ENCODE measurements at regions not wholly inside any gene's neighbourhood (a gene's known extent, or its start where the extent isn't known, plus 50 kb on each side); places are given as distances from the start of the nearest gene placed in this dataset.

GRCh38 chr5:163177971-163178370 is 259.4 kb upstream of the CCNG1 start (continued):
- TF ChIP-seq, protein P1, sequence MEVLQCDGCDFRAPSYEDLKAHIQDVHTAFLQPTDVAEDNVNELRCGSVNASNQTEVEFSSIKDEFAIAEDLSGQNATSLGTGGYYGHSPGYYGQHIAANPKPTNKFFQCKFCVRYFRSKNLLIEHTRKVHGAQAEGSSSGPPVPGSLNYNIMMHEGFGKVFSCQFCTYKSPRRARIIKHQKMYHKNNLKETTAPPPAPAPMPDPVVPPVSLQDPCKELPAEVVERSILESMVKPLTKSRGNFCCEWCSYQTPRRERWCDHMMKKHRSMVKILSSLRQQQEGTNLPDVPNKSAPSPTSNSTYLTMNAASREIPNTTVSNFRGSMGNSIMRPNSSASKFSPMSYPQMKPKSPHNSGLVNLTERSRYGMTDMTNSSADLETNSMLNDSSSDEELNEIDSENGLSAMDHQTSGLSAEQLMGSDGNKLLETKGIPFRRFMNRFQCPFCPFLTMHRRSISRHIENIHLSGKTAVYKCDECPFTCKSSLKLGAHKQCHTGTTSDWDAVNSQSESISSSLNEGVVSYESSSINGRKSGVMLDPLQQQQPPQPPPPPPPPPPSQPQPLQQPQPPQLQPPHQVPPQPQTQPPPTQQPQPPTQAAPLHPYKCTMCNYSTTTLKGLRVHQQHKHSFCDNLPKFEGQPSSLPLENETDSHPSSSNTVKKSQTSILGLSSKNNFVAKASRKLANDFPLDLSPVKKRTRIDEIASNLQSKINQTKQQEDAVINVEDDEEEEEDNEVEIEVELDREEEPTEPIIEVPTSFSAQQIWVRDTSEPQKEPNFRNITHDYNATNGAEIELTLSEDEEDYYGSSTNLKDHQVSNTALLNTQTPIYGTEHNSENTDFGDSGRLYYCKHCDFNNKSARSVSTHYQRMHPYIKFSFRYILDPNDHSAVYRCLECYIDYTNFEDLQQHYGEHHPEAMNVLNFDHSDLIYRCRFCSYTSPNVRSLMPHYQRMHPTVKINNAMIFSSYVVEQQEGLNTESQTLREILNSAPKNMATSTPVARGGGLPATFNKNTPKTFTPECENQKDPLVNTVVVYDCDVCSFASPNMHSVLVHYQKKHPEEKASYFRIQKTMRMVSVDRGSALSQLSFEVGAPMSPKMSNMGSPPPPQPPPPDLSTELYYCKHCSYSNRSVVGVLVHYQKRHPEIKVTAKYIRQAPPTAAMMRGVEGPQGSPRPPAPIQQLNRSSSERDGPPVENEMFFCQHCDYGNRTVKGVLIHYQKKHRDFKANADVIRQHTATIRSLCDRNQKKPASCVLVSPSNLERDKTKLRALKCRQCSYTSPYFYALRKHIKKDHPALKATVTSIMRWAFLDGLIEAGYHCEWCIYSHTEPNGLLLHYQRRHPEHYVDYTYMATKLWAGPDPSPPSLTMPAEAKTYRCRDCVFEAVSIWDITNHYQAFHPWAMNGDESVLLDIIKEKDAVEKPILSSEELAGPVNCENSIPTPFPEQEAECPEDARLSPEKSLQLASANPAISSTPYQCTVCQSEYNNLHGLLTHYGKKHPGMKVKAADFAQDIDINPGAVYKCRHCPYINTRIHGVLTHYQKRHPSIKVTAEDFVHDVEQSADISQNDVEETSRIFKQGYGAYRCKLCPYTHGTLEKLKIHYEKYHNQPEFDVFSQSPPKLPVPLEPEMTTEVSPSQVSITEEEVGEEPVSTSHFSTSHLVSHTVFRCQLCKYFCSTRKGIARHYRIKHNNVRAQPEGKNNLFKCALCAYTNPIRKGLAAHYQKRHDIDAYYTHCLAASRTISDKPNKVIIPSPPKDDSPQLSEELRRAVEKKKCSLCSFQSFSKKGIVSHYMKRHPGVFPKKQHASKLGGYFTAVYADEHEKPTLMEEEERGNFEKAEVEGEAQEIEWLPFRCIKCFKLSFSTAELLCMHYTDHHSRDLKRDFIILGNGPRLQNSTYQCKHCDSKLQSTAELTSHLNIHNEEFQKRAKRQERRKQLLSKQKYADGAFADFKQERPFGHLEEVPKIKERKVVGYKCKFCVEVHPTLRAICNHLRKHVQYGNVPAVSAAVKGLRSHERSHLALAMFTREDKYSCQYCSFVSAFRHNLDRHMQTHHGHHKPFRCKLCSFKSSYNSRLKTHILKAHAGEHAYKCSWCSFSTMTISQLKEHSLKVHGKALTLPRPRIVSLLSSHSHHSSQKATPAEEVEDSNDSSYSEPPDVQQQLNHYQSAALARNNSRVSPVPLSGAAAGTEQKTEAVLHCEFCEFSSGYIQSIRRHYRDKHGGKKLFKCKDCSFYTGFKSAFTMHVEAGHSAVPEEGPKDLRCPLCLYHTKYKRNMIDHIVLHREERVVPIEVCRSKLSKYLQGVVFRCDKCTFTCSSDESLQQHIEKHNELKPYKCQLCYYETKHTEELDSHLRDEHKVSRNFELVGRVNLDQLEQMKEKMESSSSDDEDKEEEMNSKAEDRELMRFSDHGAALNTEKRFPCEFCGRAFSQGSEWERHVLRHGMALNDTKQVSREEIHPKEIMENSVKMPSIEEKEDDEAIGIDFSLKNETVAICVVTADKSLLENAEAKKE (CRISPR knock-in tag; IDR thresholded peaks at IDR 0.05), result no peak
- TF ChIP-seq ZNF114 (CRISPR knock-in tag; IDR thresholded peaks at IDR 0.05) (no peak), EZH2phosphoT487 (IDR thresholded peaks at IDR 0.05; ENCODE audit: unreplicated experiment) (no peak)

- H4K20me1 ChIP-seq (replicated peaks; ENCODE audit: insufficient read depth), result no peaks in the 10 kb centered on the region
- 0 out of 2 replicates have a peak, but pooled peaks cover 4% of the 10 kb centered on the region for H3K9me2 ChIP-seq (ENCODE audit: insufficient read depth)
- H3K4me2 ChIP-seq, result no peak overlapping the region
- H2AFZ ChIP-seq, result no peak overlapping the region
- no peak overlapping the region for H3K27ac Mint-ChIP-seq
- no peaks in the 10 kb centered on the region for H3F3A ChIP-seq (replicated peaks; ENCODE audit: low read depth)
- peaks cover 16% of the 10 kb centered on the region; the same call in 2 of the 3 replicates for H3K9me3 Mint-ChIP-seq
- DNase-seq (ENCODE audit: low spot score) (no peak), ATAC-seq (no peak)
- no peak overlapping the region for H3K27ac ChIP-seq (ENCODE audit: low read depth)
- peaks cover 9% of the 10 kb centered on the region; the same call in 1 of the 2 replicates for H3K4me1 ChIP-seq (ENCODE audit: insufficient read depth)
- H3K36me3 Mint-ChIP-seq (ENCODE audit: low read depth), result peaks cover 12% of the 10 kb centered on the region; the same call in 2 of the 3 replicates
- H3K4me3 ChIP-seq, result no peak overlapping the region
- H3K4me1 Mint-ChIP-seq, result peaks cover 9% of the 10 kb centered on the region
- no peaks in the 10 kb centered on the region for H3K27me3 Mint-ChIP-seq (ENCODE audit: insufficient read depth, low read depth, poor library complexity)
- H3K27me3 ChIP-seq (ENCODE audit: insufficient read depth), result no peaks in the 10 kb centered on the region
- TF ChIP-seq STAT1 (IDR thresholded peaks at IDR 0.05; ENCODE audit: unreplicated experiment) (no peak), REST (IDR thresholded peaks at IDR 0.05; ENCODE audit: unreplicated experiment) (no peak), ZNF114 (CRISPR knock-in tag; IDR thresholded peaks at IDR 0.05) (no peak), EZH2phosphoT487 (IDR thresholded peaks at IDR 0.05; ENCODE audit: unreplicated experiment) (no peak), POLR2AphosphoS5 (IDR thresholded peaks at IDR 0.05; ENCODE audit: low read depth) (no peak), JUNB (IDR thresholded peaks at IDR 0.05; ENCODE audit: unreplicated experiment) (no peak)
- TF ChIP-seq, protein P2, sequence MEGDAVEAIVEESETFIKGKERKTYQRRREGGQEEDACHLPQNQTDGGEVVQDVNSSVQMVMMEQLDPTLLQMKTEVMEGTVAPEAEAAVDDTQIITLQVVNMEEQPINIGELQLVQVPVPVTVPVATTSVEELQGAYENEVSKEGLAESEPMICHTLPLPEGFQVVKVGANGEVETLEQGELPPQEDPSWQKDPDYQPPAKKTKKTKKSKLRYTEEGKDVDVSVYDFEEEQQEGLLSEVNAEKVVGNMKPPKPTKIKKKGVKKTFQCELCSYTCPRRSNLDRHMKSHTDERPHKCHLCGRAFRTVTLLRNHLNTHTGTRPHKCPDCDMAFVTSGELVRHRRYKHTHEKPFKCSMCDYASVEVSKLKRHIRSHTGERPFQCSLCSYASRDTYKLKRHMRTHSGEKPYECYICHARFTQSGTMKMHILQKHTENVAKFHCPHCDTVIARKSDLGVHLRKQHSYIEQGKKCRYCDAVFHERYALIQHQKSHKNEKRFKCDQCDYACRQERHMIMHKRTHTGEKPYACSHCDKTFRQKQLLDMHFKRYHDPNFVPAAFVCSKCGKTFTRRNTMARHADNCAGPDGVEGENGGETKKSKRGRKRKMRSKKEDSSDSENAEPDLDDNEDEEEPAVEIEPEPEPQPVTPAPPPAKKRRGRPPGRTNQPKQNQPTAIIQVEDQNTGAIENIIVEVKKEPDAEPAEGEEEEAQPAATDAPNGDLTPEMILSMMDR (conservative IDR thresholded peaks at IDR 0.05; ENCODE audit: low read depth in 2 of 2), result no peak
- no peaks in the 10 kb centered on the region for H3K79me2 ChIP-seq (replicated peaks; ENCODE audit: insufficient read depth)
- H3K4me3 Mint-ChIP-seq, result no peak overlapping the region
- no peaks in the 10 kb centered on the region for H3K36me3 ChIP-seq (ENCODE audit: insufficient read depth)
Observed at GRCh38 chr5:163185315-163185714, 252.1 kb upstream of the CCNG1 start.

Measured in GM23338 (cell line).